ENCODE measurements at regions not wholly inside any gene's neighbourhood (a gene's known extent, or its start where the extent isn't known, plus 50 kb on each side); places are given as distances from the start of the nearest gene placed in this dataset.

GRCh38 chr5:135248801-135249231 lies 150.2 kb downstream of the MACROH2A1 start:
- DNase-seq (ENCODE audit: low read depth in 2 of 3, low spot score in 1 of 3): no peak

GRCh38 chr5:135246923-135247795 lies 151.9 kb downstream of the MACROH2A1 start:
- peak in 1 of 3 donors; percentile 4 for DNase-seq (ENCODE audit: low read depth in 2 of 3, low spot score in 1 of 3)

GRCh38 chr5:135246605-135246922 lies 152.5 kb downstream of the MACROH2A1 start:
- no peak for DNase-seq (ENCODE audit: low read depth in 2 of 3, low spot score in 1 of 3)

- no peak for DNase-seq (ENCODE audit: low read depth in 2 of 3, low spot score in 1 of 3)
Observed at GRCh38 chr5:135245521-135246499, 153.2 kb downstream of the MACROH2A1 start.

- no peak for DNase-seq (ENCODE audit: low read depth in 2 of 3, low spot score in 1 of 3)
Observed at GRCh38 chr5:135244620-135245021, 154.4 kb downstream of the MACROH2A1 start.

- DNase-seq (ENCODE audit: low read depth in 2 of 3, low spot score in 1 of 3): no peak
Observed at GRCh38 chr5:135243556-135244285, 155.3 kb downstream of the MACROH2A1 start.

- DNase-seq (ENCODE audit: low read depth in 2 of 3, low spot score in 1 of 3): no peak
Observed at GRCh38 chr5:135242866-135243555, 156.0 kb downstream of the MACROH2A1 start.

- DNase-seq (ENCODE audit: low read depth in 2 of 3, low spot score in 1 of 3): no peak
Observed at GRCh38 chr5:135242021-135242865, 156.8 kb downstream of the MACROH2A1 start.

GRCh38 chr5:135241536-135241935 lies 157.5 kb downstream of the MACROH2A1 start:
- no peak for DNase-seq (ENCODE audit: low read depth in 2 of 3, low spot score in 1 of 3)

- no peak for DNase-seq (ENCODE audit: low read depth in 2 of 3, low spot score in 1 of 3)
Observed at GRCh38 chr5:135240781-135241360, 158.2 kb downstream of the MACROH2A1 start.

GRCh38 chr5:135240283-135240633 lies 158.8 kb downstream of the MACROH2A1 start:
- DNase-seq (ENCODE audit: low read depth in 2 of 3, low spot score in 1 of 3): no peak

GRCh38 chr5:135239453-135240282 lies 159.4 kb downstream of the MACROH2A1 start:
- DNase-seq (ENCODE audit: low read depth in 2 of 3, low spot score in 1 of 3): no peak

GRCh38 chr5:135238622-135239452 lies 160.2 kb downstream of the MACROH2A1 start:
- DNase-seq (ENCODE audit: low read depth in 2 of 3, low spot score in 1 of 3): no peak

GRCh38 chr5:135237748-135238103 lies 161.3 kb downstream of the MACROH2A1 start:
- DNase-seq (ENCODE audit: low read depth in 2 of 3, low spot score in 1 of 3): no peak

GRCh38 chr5:135236908-135237747 lies 161.9 kb downstream of the MACROH2A1 start:
- no peak for DNase-seq (ENCODE audit: low read depth in 2 of 3, low spot score in 1 of 3)

GRCh38 chr5:135236228-135236907 lies 162.7 kb downstream of the MACROH2A1 start:
- no peak for DNase-seq (ENCODE audit: low read depth in 2 of 3, low spot score in 1 of 3)
